H1 (cell line): ENCODE measurements at regions not wholly inside any gene's neighbourhood (a gene's known extent, or its start where the extent isn't known, plus 50 kb on each side); places are given as distances from the start of the nearest gene placed in this dataset.

Source experiments
- CHD1 ChIP-seq: IDR thresholded peaks from 2 replicates; pipeline ENCODE4 v1.6.1; 2012; ENCODE audit warnings: low read depth, low read length, improper control_type of control experiment
- CREB1 ChIP-seq: IDR thresholded peaks from 2 replicates; pipeline ENCODE4 v1.6.1; 2012; ENCODE audit warnings: inconsistent platforms
- CTBP2 ChIP-seq: IDR thresholded peaks from 2 replicates; pipeline ENCODE4 v1.7.0; 2011; ENCODE audit warnings: borderline replicate concordance, mild to moderate bottlenecking, moderate library complexity, mixed read lengths, low read length; ENCODE audit not compliant: insufficient read depth, insufficient read length
- CTCF ChIP-seq, 3 experiments: IDR thresholded peaks; 1 replicate in 2 of 3; 2 replicates in 1 of 3; pipeline versions ENCODE4 v1.5.1 to v1.6.1; 2011; ENCODE audit warnings: low read length in 3 of 3, mild to moderate bottlenecking in 3 of 3, inconsistent platforms in 2 of 3, low read depth in 1 of 3, moderate library complexity in 1 of 3; ENCODE audit not compliant: insufficient read depth in 1 of 3; ENCODE audit errors: control extremely low read depth in 1 of 3
- GABPA ChIP-seq: IDR thresholded peaks from 2 replicates; pipeline ENCODE4 v1.6.1; 2011; ENCODE audit warnings: mild to moderate bottlenecking, low read length, moderate library complexity, borderline replicate concordance; ENCODE audit not compliant: insufficient read depth
- JUND ChIP-seq: IDR thresholded peaks from 2 replicates; pipeline ENCODE4 v1.6.1; 2011; ENCODE audit warnings: mild to moderate bottlenecking, improper control_type of control experiment, low read length
- POLR2A ChIP-seq, 2 experiments: IDR thresholded peaks; 1 replicate in 1 of 2; 2 replicates in 1 of 2; pipeline ENCODE4 v1.6.1; 2011; ENCODE audit warnings: low read depth in 2 of 2, low read length in 2 of 2, mild to moderate bottlenecking in 2 of 2; ENCODE audit errors: control extremely low read depth in 1 of 2
- POLR2AphosphoS5 ChIP-seq: IDR thresholded peaks from 2 replicates; pipeline ENCODE4 v1.6.1; 2011; ENCODE audit warnings: low read depth, low read length
- SIRT6 ChIP-seq: IDR thresholded peaks from one replicate; pipeline ENCODE4 v1.7.1; 2012; ENCODE audit warnings: low read length, inconsistent platforms
- TAF1 ChIP-seq: IDR thresholded peaks from 2 replicates; pipeline ENCODE4 v1.6.1; 2011; ENCODE audit warnings: mild to moderate bottlenecking, low read depth, low read length
- TCF12 ChIP-seq: IDR thresholded peaks from 2 replicates; pipeline ENCODE4 v1.6.1; 2011; ENCODE audit warnings: low read depth, mild to moderate bottlenecking, low read length

DNA sequence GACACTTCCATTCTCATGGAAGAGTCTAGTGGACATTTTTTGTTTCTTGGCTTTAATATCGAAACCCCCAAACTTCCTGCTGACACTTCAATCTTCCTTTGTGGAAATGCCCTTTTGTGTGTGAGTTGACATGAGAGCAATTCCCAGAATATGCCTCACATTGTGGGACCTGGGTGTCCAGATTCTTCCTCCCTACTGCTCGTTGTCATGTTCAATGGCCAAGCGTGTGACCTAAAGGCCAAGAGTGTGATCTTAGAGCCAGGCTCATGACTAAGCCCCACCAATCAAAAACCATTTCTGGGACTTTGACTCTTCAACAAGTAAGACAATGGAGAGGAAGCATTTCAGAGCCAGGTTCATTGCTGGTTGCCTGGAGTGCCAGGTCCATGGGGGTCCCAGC is 52.5 kb upstream of the BMPER start:
- TF ChIP-seq CTCF (IDR thresholded peaks at IDR 0.05; ENCODE audit: control extremely low read depth in 1 of 3, insufficient read depth in 1 of 3, low read depth in 1 of 3, low read length in 3 of 3): no peak
- no peak for TF ChIP-seq CTBP2
- no peak for TF ChIP-seq POLR2AphosphoS5
- TF ChIP-seq CHD1: no peak
- TF ChIP-seq SIRT6: no peak
- no peak for TF ChIP-seq CREB1
- TF ChIP-seq POLR2A (IDR thresholded peaks at IDR 0.05; ENCODE audit: control extremely low read depth in 1 of 2, low read depth in 2 of 2, low read length in 2 of 2): no peak
- no peak for TF ChIP-seq JUND
- TF ChIP-seq GABPA: no peak
- no peak for TF ChIP-seq TCF12
- no peak for TF ChIP-seq TAF1
